IMR-90 (cell line): ENCODE measurements at regions not wholly inside any gene's neighbourhood (a gene's known extent, or its start where the extent isn't known, plus 50 kb on each side); places are given as distances from the start of the nearest gene placed in this dataset.

Experiments used
- BHLHE40 ChIP-seq: fragments of 150-350 bp; IDR thresholded peaks from 2 replicates; pipeline ENCODE4 v1.6.1; 2016; ENCODE audit warnings: mild to moderate bottlenecking, low read depth, low read length
- CEBPB ChIP-seq: IDR thresholded peaks from 2 replicates; pipeline ENCODE4 v1.6.1; 2012; ENCODE audit warnings: low read depth, low read length, improper control_type of control experiment
- CTCF ChIP-seq: conservative IDR thresholded peaks from 2 replicates; pipeline ENCODE4 v1.5.1; 2012; ENCODE audit warnings: mild to moderate bottlenecking, low read depth, low read length, improper control_type of control experiment
- FOS ChIP-seq: fragments of 150-350 bp; IDR thresholded peaks from 2 replicates; pipeline ENCODE4 v1.6.1; 2016; ENCODE audit warnings: low read depth, low read length
- MAFK ChIP-seq: IDR thresholded peaks from 2 replicates; pipeline ENCODE4 v1.6.1; 2012; ENCODE audit warnings: low read depth, low read length, improper control_type of control experiment
- POLR2A ChIP-seq: IDR thresholded peaks from 2 replicates; pipeline ENCODE4 v1.6.1; 2012; ENCODE audit warnings: mild to moderate bottlenecking, low read depth, low read length
- RAD21 ChIP-seq: IDR thresholded peaks from 2 replicates; pipeline ENCODE4 v1.6.1; 2012; ENCODE audit warnings: low read length, improper control_type of control experiment
- USF2 ChIP-seq: fragments of 150-350 bp; IDR thresholded peaks from 2 replicates; pipeline ENCODE4 v1.6.1; 2017; ENCODE audit warnings: mild to moderate bottlenecking, antibody characterized with exemption, low read length, low read depth

- TF ChIP-seq CTCF (no peak), RAD21 (no peak), POLR2A (no peak), FOS (no peak), MAFK (no peak), BHLHE40 (no peak), CEBPB (no peak), USF2 (no peak)
Measured at GRCh38 chr13:51534041-51534817, 50.0 kb upstream of the WDFY2 start.
